NOMO-1 treated with DMSO at 0.1 percent for 48 hours (cell line): ENCODE measurements at regions not wholly inside any gene's neighbourhood (a gene's known extent, or its start where the extent isn't known, plus 50 kb on each side); places are given as distances from the start of the nearest gene placed in this dataset.
"Not testable (repeated sequence)": the region's sequence is repeated elsewhere in the genome, so short reads cannot be mapped to it uniquely, and the experiment has no call there.

Source experiments
- DNase-seq: peaks from one replicate; lab custom pipeline; 2025; ENCODE audit not compliant: unreplicated experiment; lab: John Stamatoyannopoulos, UW

DNA sequence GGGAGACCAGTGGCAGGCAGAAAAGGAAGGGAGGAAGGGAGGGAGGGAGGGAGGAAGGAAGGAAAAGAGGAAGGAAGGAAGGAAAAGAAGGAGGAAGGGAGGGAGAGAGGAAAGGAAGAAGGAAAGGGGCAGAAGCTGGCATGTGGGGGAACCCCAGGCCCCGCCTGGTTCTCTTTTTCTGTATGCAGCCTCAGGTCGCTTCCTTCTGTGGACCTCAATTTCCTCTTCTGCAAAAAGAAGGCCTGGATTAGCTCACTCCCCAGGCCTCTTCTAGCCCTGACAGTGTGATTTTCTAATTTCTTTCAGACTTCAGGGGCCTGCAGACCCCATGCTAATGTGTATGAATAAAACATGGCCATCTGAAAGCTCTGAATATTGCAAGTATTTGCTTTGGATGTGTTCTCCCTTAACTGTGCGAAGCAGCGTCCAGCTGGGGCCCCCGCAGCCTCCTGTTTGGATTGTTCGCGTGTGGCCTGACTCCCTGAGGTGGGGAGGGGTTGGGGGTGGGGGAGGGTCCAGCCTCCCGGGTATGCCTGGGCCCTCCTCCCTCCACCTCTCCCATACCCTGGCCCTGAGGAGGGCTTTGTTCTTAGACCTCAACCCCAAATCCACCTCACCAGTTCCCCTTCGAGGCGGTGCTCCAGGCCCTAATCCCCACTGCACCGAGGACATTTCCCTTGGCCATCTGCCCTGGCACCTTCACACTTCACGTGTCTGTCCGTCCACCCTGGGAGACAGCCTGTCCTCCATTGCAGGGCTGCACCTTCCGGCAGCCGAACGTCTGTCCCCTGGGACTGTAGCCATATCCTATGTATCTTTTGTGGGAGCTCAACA lies 199.9 kb upstream of the ATP6AP2 start:
- peak; percentile 53 for DNase-seq

DNA sequence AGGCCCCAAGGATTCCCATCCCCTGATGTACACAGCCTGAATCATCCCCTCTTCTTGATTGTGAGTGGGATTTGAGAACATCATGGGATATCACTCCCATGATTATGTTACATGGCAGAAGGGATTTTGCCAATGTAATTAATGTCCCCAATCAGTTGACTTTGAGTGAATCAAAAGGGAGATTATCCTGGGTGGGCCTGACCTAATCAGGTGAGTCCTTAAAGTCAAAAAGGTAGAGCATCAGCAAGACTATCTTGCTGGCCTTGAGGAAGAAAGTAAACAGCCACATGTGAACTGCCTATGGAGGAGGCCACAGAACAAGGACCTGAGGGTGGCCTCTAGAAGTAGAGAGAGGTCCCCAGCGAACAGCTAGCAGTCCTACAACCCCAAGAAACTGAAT lies 203.1 kb upstream of the ATP6AP2 start:
- DNase-seq, result no peak

DNA sequence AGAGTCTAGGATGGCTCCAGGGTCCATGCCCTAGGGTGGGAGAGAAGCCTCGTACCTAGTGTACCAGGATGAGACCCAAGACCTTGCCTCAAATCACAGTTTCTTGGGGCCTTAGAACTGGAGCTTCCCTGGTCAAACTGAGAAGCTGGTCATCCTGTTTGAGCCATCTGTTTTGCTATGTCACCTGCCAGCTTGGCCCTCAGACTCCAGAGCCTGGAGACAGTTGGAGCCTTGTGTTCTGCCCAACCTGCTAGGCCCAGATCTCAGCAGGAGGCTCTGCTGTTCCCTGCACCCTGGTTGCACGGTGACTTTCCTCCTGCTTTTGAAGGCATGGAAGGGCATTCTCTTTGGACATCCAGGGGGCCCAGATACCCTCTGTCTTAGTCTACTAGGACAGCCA lies 206.3 kb upstream of the ATP6AP2 start:
- no peak for DNase-seq

DNA sequence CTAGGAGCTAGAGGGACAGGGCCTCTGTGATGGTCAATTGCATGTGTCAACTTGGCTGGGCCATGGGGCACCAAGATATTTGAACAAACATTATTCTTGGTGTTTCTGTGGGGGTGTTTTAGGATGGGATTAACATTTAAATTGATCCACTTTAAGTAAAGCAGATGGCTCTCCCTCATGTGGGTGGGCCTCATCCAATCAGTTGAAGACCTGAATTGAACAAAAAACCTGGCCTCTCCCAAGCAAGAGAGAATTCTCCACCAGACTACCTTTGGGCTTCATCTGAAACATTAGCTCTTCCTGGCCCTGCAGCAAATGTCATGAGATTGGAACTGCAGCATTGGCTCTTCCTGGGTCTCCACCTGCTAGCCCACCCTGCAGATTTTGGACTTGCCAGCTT lies 207.1 kb upstream of the ATP6AP2 start:
- no peak for DNase-seq

DNA sequence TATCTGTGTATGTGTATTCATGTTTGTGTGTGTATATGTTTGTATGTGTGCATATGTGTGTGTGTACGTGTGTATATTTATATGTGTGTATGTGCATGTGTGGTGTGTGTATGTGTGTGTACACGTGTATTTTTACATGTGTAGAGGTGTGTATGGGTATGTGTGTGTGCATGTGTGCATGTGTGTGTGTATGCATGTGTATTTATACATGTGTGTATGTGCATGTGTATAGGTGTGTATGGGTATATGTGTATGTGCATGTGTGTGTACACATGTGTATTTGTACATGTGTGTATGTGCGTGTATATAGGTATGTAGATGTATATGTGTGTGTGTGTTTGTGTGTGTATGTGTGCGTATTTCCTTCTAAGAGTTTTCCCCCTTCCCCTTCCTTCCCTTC lies 207.7 kb upstream of the ATP6AP2 start:
- DNase-seq, result no peak

DNA sequence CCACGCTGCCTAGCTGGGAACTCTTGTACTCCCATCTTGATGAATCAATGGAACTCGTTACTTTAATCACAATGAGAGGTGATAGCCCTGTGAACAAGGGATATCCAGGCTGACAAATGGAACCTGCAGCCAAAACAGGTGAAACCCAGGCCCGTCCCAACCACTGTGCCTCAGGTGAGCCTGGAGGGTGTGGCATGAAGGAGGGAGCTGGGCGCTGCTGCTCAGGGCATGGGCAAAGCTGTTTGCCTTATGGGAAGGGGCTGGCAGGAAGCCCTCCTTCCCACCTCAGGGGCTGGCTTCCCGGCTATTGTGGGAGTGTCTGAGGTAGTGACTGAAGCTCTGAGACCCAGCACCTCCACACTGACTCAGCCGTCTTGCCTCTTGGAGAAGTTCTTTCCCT lies 209.4 kb upstream of the ATP6AP2 start:
- no peak for DNase-seq

DNA sequence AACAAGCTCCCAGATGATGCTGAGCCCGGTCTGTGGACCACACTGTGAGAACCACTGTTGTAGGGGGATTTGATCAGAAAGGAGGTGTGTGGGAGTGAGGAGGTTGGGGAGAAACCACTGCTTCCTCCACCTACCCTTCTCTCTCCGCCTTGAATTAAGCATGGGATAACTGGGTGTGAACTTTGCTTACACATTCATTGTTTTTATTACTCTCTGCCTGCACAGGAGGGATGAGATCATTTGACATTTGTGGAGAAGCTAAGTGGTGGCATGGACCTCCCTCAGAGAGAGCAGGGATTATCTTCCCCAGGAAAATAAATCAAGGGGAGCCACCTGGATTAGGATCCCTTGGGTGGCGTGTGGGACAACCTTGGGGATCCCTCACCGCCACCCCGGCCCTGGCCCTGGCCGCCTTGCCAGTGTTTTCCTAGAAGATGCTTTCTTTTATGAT lies 212.1 kb upstream of the ATP6AP2 start:
- no peak for DNase-seq

DNA sequence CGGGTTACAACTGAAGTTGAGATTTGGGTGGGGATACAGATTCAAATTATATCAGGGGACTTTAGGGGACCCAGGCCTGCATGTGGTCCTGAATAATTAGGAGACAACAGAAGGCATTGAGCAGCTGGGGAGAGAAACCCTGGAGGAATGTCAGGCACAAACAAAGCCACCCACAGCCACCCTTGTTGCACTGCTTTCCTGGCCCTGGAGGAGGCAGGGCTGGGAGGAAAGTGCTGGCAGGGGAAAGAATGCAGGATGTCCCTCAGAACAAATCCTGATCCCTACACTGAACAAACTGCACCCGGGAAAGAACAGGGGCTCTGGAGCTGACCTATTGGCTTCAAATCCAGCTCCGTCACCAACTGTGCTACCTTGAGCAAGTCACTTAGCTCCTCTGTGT lies 214.1 kb upstream of the ATP6AP2 start:
- no peak for DNase-seq

DNA sequence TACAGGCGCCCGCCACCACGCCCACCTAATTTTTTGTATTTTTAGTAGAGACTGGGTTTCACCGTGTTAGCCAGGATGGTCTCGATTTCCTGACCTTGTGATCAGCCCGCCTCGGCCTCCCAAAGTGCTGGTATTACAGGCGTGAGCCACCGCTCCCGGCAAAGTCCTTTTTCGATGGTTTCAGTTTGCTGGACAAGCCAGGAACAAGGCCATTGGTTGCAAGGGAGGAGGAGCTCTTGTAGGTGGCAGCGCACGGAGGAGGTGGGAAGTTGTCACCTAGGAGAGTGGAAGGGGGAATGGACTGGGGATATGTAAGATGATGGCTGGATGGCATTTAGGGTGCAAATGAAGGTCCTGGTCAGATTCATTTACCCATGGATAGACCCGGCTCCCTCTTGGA lies 218.5 kb upstream of the ATP6AP2 start:
- DNase-seq, result not testable (repeated sequence)

DNA sequence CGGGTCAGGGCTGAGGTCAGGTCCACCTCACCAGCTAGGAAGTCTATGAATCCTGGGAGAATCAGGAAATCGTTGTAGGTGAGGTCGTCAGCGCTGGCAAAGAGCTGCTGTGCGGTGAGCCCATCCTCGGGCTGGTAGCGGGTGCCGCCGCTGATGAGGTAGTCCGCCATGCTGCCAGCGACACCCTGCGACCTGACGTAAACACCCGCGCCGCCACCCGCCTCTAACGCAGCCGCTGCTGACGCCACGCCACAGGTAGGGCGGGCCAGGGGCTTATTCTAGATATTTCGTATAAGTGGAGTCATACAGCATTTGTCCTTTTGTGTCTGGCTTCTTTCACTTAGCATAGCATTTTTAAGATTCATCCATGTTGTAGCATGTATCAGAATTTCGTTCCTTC lies 220.2 kb upstream of the ATP6AP2 start:
- DNase-seq, result no peak

DNA sequence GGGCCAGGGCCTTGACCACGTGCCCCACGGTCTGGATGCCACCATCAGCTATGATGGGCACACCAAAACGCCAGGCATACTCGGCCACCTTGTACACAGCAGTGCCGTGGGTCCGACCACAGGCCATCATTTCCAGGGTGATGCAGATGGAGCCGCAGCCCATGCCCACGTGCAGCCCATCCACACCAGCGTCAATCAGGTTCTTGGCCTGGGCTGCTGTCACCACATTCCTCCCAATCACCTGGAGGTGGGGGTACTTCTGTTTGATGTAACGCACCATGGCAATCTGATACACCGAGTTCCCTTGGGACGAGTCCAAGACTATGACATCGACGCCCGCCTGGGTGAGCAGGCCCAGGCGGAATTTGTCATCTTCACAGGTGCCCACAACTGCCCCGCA lies 221.2 kb upstream of the ATP6AP2 start:
- DNase-seq, result no peak

DNA sequence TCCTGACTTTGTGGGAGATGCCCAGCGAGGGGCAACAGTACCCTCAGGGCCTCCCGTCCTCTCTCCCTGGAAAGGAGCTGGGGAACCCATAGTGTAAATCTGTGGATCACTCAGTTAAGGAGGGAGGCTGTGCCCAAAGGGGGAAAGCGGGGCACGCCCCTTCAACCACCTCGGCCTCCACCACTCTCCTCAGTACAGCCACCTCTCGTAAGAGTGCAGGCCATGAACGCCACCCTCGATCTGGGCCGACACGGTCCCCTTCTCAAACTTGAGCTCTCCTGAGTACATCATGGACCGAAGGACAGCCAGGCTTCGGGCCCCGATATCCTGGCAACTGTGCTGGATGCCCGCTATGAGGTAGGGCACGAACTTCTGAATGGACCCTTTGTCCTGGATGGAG lies 221.8 kb upstream of the ATP6AP2 start:
- DNase-seq, result no peak

DNA sequence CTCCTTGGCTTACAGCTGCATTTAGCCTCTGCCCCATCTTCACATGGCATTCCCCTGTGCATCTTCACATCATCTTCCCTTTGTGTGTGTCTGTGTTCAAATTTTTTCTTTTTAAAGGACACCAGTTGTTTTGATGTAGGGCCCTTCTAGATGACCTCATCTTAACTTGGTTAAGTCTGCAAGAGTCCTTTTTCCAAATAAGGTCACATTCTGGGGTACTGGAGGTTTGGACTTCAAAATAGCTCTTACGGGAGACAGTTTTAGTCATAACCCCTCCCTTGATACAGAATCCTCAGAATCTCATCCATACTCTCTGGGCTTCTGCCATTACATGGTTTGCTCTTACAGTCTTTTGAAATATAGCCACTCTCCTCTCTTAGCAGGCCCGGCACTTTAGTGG lies 231.5 kb upstream of the ATP6AP2 start:
- DNase-seq, result no peak

DNA sequence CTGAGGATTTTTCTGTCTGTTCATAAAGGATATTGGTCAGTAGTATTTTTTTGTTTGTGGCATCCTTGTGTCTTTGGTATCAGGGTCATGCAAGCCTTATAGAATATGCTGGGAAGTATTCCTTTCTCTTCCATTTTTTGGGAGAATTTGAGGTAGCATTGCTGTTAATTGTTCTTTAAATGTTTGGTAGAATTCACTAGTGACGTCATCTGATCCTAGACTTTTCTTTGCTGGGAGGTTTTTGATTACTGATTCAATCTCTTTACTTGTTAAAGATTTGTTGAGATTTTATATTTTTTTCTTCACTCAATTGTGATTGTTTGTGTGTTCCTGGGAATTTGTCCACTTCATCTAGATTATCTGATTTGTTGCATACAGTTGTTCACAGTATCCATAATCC lies 234.4 kb upstream of the ATP6AP2 start:
- no peak for DNase-seq

DNA sequence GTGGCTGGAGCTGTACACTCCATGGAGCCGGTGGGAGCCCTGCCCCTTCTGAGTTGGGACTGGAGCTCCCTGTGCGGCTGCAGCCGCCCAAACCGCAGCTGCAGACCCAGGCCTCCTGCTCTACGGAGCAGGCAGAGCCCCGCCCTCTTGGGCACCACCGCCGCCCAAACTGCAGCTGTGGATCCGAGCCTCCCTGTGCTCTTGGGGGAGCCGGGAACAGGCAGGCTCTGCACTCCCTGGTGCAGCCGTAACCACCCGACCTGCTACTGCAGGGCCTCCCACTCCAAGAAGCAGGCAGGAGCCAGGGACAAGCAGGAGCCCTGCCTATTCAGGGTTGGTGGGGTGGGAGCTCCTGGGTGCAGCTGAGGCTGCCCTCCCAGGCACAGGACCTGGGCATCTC lies 237.5 kb upstream of the ATP6AP2 start:
- no peak for DNase-seq

DNA sequence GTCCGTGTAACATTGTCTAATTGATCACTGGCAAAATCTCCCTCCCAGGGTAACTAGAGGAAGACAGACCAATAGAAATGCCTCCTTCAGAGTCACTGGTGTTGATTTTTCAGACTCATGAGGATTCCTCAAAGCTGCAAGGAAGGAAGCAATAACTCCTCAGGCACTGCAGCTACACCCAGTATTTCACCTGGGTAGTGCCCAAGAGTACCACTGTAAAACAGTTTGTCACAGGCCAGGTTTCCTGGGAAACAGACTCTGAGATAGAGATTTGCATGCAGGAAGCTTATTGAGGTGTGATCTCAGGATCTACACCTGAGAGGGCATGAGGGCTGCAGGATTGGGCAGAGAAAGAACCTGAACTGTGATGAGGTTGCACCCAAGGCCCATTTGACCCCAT lies 240.7 kb upstream of the ATP6AP2 start:
- no peak for DNase-seq

DNA sequence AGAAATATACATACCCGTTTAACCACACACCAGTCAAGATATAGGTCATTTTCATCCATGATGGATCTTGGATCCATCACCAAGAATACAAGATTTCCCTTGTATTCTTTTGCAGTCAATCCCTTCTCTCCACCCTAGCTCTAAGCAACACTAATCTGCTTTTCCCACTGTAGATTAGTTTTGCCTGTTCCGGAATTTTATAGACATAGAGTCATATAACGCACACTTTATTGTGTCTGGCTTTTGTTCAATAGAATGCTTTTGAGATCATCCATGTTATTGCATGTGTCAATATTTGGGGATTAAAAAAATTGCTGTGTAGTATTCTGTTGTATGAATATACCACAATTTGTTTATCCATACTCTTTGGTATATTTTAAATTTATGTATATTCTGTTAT lies 235.6 kb upstream of the BCOR start:
- DNase-seq, result no peak

DNA sequence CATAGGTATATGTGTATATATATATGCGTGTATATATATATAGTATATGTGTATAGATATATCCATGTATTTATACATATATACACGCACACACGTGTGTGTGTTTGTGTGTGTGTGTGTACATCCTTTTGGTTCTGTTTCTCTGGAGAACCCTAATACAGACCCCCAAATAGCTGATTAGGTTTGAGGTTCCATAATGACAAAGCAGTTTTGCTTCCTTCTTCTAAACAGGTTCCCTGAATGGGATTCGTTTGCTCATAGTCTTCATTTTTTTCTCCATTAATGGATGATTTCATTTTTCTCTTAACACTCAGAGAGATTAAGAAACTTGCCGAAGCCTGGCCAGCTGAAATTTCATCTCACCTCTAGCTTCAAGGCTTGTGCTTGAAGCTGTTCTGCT lies 234.0 kb upstream of the BCOR start:
- DNase-seq, result peak; percentile 38

DNA sequence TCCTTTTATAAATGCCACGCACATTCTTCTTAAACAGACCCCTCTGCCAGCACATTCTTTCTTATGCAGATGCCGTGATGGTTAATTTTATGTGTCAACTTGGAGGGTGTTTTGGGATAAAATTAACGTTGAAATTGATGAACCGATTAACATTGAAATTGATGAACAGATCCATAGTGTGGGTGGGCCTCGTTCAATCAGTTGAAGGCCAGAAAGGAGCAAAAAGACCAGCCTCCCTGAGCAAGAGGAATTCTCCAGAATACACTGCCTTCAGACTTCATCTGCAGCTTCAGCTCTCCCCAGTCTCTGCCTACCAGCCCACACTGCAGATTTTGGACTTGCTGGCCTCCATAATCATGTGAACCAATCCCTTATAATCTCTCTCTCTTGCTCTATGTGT lies 233.6 kb upstream of the BCOR start:
- peak; percentile 27 for DNase-seq

DNA sequence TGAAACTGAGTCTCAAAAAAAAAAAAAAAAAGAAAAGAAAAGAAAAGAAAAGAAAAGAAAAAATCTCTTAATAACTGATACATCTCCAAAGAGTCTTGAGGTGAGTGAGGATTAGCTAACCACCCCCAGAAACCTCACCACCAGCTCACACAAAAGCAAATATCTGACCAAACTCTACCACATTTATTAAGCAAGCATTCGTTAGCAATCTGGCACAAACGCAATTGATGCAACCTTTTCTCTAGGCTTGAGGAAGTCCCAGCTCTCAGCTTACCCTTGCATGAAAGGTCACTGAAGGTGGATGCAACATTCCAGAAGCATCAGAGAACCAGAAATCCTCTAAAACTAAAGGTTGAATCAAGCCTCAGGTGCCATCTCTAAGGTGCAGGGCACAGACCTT lies 231.9 kb upstream of the BCOR start:
- DNase-seq, result peak; percentile 65

DNA sequence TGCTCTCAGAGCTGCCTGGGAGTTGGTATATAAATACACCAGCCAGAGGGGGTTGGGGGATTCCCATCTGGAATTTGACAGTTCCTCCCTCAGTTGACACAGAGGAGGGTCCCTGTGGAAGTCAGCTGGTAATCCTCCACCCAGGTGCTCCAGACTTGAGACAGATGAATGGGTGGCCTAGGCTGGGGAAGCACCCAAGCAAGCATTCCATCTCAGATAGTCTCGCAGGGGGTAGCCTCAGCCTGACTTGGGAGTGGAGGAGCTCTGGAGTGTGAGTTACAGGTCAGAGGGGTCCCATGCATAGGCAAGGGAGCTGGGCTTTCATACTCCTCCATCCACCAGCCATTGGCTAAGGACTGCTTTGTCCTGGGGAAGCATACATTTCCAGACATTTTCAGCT lies 229.3 kb upstream of the BCOR start:
- no peak for DNase-seq

DNA sequence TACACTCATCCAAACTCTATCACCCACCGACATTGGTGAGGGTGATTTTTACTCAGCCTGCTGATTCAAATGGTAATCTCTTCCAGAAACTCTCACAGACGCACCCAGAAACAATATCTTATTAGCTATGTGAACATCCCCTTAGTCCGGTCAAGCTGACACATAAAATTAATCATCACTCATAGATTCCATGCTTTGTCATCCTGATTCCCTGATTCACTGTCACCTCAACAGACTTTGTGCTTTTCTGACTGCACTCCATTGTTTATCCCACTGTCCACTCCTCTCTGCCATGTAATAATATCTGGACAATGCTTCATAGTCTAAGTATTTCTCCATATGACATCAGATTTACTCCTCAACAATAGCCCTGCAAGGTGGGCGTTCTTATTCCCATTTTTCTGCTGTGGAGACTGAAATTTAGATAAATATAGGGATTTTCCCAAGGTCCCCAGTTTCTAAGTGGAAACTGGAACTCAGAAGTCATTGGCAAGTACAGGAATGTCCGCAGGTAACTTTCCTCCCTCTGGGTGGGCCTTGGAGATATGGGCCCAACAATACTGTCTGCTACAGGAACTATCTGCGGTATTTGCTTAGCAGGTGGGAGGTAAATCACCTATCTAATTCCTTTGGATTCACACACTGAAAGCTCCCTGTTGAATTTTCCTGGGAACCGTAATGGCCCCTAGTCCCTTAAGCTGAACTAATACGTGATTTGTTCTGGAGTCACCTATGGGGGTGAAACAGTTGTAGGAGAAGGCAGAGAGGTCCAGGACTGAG lies 228.6 kb upstream of the BCOR start:
- no peak for DNase-seq
